NB4 (cell line): ENCODE measurements at regions not wholly inside any gene's neighbourhood (a gene's known extent, or its start where the extent isn't known, plus 50 kb on each side); places are given as distances from the start of the nearest gene placed in this dataset.

Experiments
- DNase-seq: peaks from one replicate; pipeline ENCODE4 v3.0.0; 2010; ENCODE audit warnings: low read depth
- H3K4me3 ChIP-seq: one replicate; pipeline ENCODE4 v1.5.1; 2011; ENCODE audit warnings: mild to moderate bottlenecking, low read depth, low read length, moderate library complexity
- CTCF ChIP-seq: IDR thresholded peaks from one replicate; pipeline ENCODE4 v1.5.1; 2012; ENCODE audit warnings: low read depth, low read length
- MAX ChIP-seq: IDR thresholded peaks from 2 replicates; pipeline ENCODE4 v1.6.1; 2011; ENCODE audit warnings: low read depth, low read length
- MYC ChIP-seq: IDR thresholded peaks from 2 replicates; pipeline ENCODE4 v1.6.1; 2011; ENCODE audit warnings: low read depth, low read length
- POLR2A ChIP-seq: IDR thresholded peaks from 2 replicates; pipeline ENCODE4 v1.6.1; 2011; ENCODE audit warnings: mild to moderate bottlenecking; ENCODE audit not compliant: insufficient read length; ENCODE audit errors: extremely low read depth

- TF ChIP-seq POLR2A (no peak), MYC (no peak), MAX (no peak), CTCF (no peak)
- no peak for DNase-seq
- H3K4me3 ChIP-seq = no peak overlapping the region
Observed at GRCh38 chr10:132993271-132994184, 51.2 kb upstream of the CFAP46 start.

GRCh38 chr10:132992433-132993215 lies 50.3 kb upstream of the CFAP46 start:
- H3K4me3 ChIP-seq = no peak overlapping the region
- DNase-seq = no peak
- TF ChIP-seq MYC (no peak), MAX (no peak), POLR2A (no peak), CTCF (no peak)
